Epithelial cell of esophagus (primary cell): ENCODE measurements at regions not wholly inside any gene's neighbourhood (a gene's known extent, or its start where the extent isn't known, plus 50 kb on each side); places are given as distances from the start of the nearest gene placed in this dataset.

Experiments used
- DNase-seq: peaks from one replicate; pipeline ENCODE4 v3.0.0; 2010; ENCODE audit warnings: low read depth
- H3K4me3 ChIP-seq: 2 replicates; pipeline ENCODE4 v1.5.1; 2011; ENCODE audit warnings: mild to moderate bottlenecking, low read length, control low read depth
- TF ChIP-seq, protein P1 (sequence below): IDR thresholded peaks from 2 replicates; pipeline ENCODE4 v1.5.1; 2011; ENCODE audit warnings: low read depth, mild to moderate bottlenecking, low read length, control low read depth, inconsistent platforms; ENCODE audit not compliant: insufficient read depth; ENCODE audit errors: missing control alignments

DNA sequence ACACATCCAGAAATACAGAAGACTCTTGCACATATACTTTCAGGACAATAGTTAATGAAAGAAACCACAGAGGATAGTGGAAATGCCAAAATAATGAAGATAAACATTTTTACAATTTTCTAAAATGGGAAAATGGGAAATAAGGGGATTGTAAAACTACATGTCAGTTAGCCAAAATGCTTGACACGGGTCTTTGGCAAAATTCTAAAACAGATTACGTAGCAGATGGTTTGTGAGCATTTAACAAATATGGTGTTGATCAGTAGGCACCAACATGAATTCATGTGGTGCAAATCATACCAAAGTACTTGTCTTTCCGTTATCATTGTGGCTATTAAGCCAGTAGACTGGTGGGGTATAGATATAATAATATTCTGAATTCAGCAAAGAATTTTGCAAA lies 348.5 kb upstream of the ROBO1 start:
- no peak overlapping the region for H3K4me3 ChIP-seq
- no peak for DNase-seq
- TF ChIP-seq, protein P1, sequence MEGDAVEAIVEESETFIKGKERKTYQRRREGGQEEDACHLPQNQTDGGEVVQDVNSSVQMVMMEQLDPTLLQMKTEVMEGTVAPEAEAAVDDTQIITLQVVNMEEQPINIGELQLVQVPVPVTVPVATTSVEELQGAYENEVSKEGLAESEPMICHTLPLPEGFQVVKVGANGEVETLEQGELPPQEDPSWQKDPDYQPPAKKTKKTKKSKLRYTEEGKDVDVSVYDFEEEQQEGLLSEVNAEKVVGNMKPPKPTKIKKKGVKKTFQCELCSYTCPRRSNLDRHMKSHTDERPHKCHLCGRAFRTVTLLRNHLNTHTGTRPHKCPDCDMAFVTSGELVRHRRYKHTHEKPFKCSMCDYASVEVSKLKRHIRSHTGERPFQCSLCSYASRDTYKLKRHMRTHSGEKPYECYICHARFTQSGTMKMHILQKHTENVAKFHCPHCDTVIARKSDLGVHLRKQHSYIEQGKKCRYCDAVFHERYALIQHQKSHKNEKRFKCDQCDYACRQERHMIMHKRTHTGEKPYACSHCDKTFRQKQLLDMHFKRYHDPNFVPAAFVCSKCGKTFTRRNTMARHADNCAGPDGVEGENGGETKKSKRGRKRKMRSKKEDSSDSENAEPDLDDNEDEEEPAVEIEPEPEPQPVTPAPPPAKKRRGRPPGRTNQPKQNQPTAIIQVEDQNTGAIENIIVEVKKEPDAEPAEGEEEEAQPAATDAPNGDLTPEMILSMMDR = no peak

- DNase-seq = no peak
- TF ChIP-seq, protein P1 = no peak
- no peak overlapping the region for H3K4me3 ChIP-seq
These were observed 346.9 kb upstream of the ROBO1 start for GRCh38 chr3:80114694-80115093.

- no peak for DNase-seq
- TF ChIP-seq, protein P1 = no peak
- no peak overlapping the region for H3K4me3 ChIP-seq
These were observed 345.5 kb upstream of the ROBO1 start for GRCh38 chr3:80113331-80113730.

DNA sequence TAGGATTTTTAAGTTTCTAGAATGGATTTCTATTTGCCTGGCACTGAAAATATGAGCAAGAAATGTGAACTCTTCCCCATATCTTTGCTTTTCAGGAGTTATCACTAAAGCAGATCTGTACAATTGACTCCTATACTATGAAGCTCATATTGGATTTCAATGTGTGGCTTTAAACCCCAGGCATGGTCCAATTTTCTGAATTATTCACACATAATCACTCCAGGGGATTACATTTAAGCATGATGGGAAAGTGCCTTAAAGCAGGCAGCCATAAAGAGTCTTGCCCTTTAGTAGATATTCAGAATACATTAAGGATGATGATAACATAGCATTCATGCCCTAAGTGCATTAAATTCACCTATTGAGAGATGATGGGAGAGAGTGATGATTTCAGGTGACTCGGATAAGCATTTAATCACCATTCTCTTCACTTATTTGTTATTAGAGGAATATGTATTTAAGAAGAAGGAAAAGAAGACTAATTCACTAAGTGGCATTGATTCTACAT lies 331.8 kb upstream of the ROBO1 start:
- TF ChIP-seq, protein P1 = no peak

DNA sequence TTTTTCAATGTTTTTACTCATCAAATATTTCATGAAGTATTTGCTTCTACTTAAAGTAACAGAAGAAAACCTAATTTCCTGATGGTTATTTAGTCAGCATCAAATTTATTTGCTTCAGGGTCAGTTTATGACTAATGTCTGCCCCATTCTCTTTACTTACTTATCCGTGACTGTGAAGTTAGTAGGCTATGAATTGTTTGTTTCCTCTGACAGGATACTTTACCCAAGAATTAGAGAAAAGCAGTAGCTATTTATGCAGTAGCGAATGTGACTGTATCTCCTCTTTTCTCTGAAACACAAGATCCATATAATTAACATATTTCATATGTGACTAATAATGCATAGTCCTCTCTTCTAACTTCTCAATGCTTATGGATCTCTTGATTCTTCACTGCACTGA lies 329.9 kb upstream of the ROBO1 start:
- peak; percentile 64 for DNase-seq
- TF ChIP-seq, protein P1 = no peak
- H3K4me3 ChIP-seq = no peak overlapping the region

More for the DNA sequence above, 331.8 kb upstream of the ROBO1 start:
- DNase-seq = no peak
- no peak overlapping the region for H3K4me3 ChIP-seq

- TF ChIP-seq, protein P1 = no peak
- DNase-seq = no peak
- no peak overlapping the region for H3K4me3 ChIP-seq
These were observed 329.1 kb upstream of the ROBO1 start for GRCh38 chr3:80096909-80097308.

GRCh38 chr3:80094589-80094988 lies 326.8 kb upstream of the ROBO1 start:
- TF ChIP-seq, protein P1 = no peak
- no peak overlapping the region for H3K4me3 ChIP-seq
- no peak for DNase-seq
